HEK293T (cell line): ENCODE measurements at regions not wholly inside any gene's neighbourhood (a gene's known extent, or its start where the extent isn't known, plus 50 kb on each side); places are given as distances from the start of the nearest gene placed in this dataset.

Experiments used
- CTCF ChIA-PET: fragments of 350-600 bp; formaldehyde crosslinking; extraction: SDS; loops from one replicate; lab custom pipeline; 2021; ENCODE audit warnings: antibody characterized with exemption, inconsistent platforms; lab: Yijun Ruan, JAX
- POLR2A ChIA-PET: fragments of 350-600 bp; formaldehyde crosslinking; extraction: SDS; loops from one replicate; lab custom pipeline; 2020; ENCODE audit warnings: antibody characterized with exemption, inconsistent platforms; lab: Yijun Ruan, JAX
- DNase-seq: peaks from one replicate; pipeline ENCODE4 v3.0.0; 2012; ENCODE audit warnings: mixed read lengths; ENCODE audit errors: extremely low spot score
- ARNT ChIP-seq: fragments of 450-650 bp; IDR thresholded peaks from 2 replicates; pipeline ENCODE4 v1.6.1; 2017; ENCODE audit warnings: mild to moderate bottlenecking
- BHLHE40 ChIP-seq: fragments of 450-650 bp; IDR thresholded peaks from 2 replicates; pipeline ENCODE4 v1.6.1; 2016; ENCODE audit warnings: mild to moderate bottlenecking, moderate library complexity, borderline replicate concordance
- CTBP1 ChIP-seq: fragments of 450-650 bp; IDR thresholded peaks from 2 replicates; pipeline ENCODE4 v1.6.1; 2016; ENCODE audit warnings: borderline replicate concordance
- ELF4 ChIP-seq: fragments of 450-650 bp; IDR thresholded peaks from 2 replicates; pipeline ENCODE4 v1.6.1; 2017; ENCODE audit warnings: antibody characterized with exemption
- FOXA1 ChIP-seq: fragments of 450-650 bp; IDR thresholded peaks from 2 replicates; pipeline ENCODE4 v1.6.1; 2016; ENCODE audit warnings: mild to moderate bottlenecking
- FOXK2 ChIP-seq: fragments of 450-650 bp; IDR thresholded peaks from 2 replicates; pipeline ENCODE4 v1.6.1; 2016; ENCODE audit warnings: mild to moderate bottlenecking
- FOXM1 ChIP-seq: fragments of 450-650 bp; IDR thresholded peaks from 2 replicates; pipeline ENCODE4 v1.6.1; 2017; ENCODE audit warnings: mild to moderate bottlenecking, borderline replicate concordance
- HDGF ChIP-seq: fragments of 450-650 bp; IDR thresholded peaks from 2 replicates; pipeline ENCODE4 v1.6.1; 2017; ENCODE audit warnings: antibody characterized with exemption, borderline replicate concordance
- L3MBTL2 ChIP-seq: fragments of 450-650 bp; conservative IDR thresholded peaks from 2 replicates; pipeline ENCODE4 v1.6.1; 2016; ENCODE audit warnings: mild to moderate bottlenecking
- LEF1 ChIP-seq: fragments of 450-650 bp; IDR thresholded peaks from 2 replicates; pipeline ENCODE4 v1.6.1; 2017; ENCODE audit warnings: mild to moderate bottlenecking, borderline replicate concordance
- NFRKB ChIP-seq: fragments of 450-650 bp; IDR thresholded peaks from 2 replicates; pipeline ENCODE4 v1.6.1; 2016; ENCODE audit warnings: mild to moderate bottlenecking, moderate library complexity
- PKNOX1 ChIP-seq: fragments of 450-650 bp; IDR thresholded peaks from 2 replicates; pipeline ENCODE4 v1.6.1; 2016
- SP1 ChIP-seq: fragments of 450-650 bp; IDR thresholded peaks from 2 replicates; pipeline ENCODE4 v1.6.1; 2017
- SUZ12 ChIP-seq: fragments of 450-650 bp; IDR thresholded peaks from 2 replicates; pipeline ENCODE4 v1.6.1; 2016; ENCODE audit warnings: mild to moderate bottlenecking
- TARDBP ChIP-seq: fragments of 450-650 bp; IDR thresholded peaks from 2 replicates; pipeline ENCODE4 v1.6.1; 2016
- ZNF384 ChIP-seq: fragments of 450-650 bp; IDR thresholded peaks from 2 replicates; pipeline ENCODE4 v1.6.1; 2016

GRCh38 chr17:72388765-72389473, 268.1 kb downstream of the SOX9 start:
- POLR2A ChIA-PET, result no interaction called here
- CTCF ChIA-PET, result interaction anchor here (0.6 kb wide), 1 partner anchor 16 kb away, joined by 3 read pairs; no protein-coding TSS in a partner anchor
- no peak for DNase-seq
- TF ChIP-seq CTBP1, result no peak
- no peak for TF ChIP-seq BHLHE40
- no peak for TF ChIP-seq ARNT
- no peak for TF ChIP-seq PKNOX1
- TF ChIP-seq ZNF384, result no peak
- TF ChIP-seq NFRKB, result no peak
- TF ChIP-seq FOXM1, result no peak
- TF ChIP-seq LEF1, result no peak
- no peak for TF ChIP-seq SP1

- ChIA-PET POLR2A (no interaction called here), CTCF (interaction anchor here (1.0 kb wide), 1 partner anchor 16 kb away, joined by 3 read pairs; no protein-coding TSS in a partner anchor)
- no peak for DNase-seq
- TF ChIP-seq BHLHE40 (no peak), ELF4 (no peak), L3MBTL2 (no peak), FOXK2 (no peak), PKNOX1 (no peak), SUZ12 (no peak), ZNF384 (no peak), NFRKB (no peak), FOXM1 (no peak), SP1 (no peak), CTBP1 (no peak), HDGF (no peak), LEF1 (no peak)
Measured at GRCh38 chr17:72390675-72391508, 270.1 kb downstream of the SOX9 start.

GRCh38 chr17:72392056-72393010, 271.5 kb downstream of the SOX9 start:
- no peak for DNase-seq
- ChIA-PET CTCF (interaction anchor here (1.0 kb wide), 1 partner anchor 17 kb away, joined by 3 read pairs; no protein-coding TSS in a partner anchor), POLR2A (interaction anchor here (0.5 to 0.7 kb wide), 2 partner anchors 10 to 42 kb away, joined by 3 read pairs; no protein-coding TSS in a partner anchor)
- TF ChIP-seq ARNT (no peak), HDGF (no peak)

GRCh38 chr17:72393553-72393952, 272.7 kb downstream of the SOX9 start:
- CTCF ChIA-PET, result no interaction called here
- DNase-seq, result no peak
- POLR2A ChIA-PET, result no interaction called here
- TF ChIP-seq PKNOX1 (no peak), L3MBTL2 (no peak), BHLHE40 (no peak), TARDBP (no peak), NFRKB (no peak), ARNT (no peak), HDGF (no peak), LEF1 (no peak), FOXM1 (no peak), FOXA1 (no peak), SUZ12 (no peak), CTBP1 (no peak), ZNF384 (no peak), FOXK2 (no peak), ELF4 (no peak), SP1 (no peak)

GRCh38 chr17:72394531-72394930, 273.7 kb downstream of the SOX9 start:
- ChIA-PET CTCF (no interaction called here), POLR2A (no interaction called here)
- TF ChIP-seq L3MBTL2, result no peak
- no peak for TF ChIP-seq NFRKB
- no peak for TF ChIP-seq ELF4
- no peak for TF ChIP-seq FOXK2
- no peak for TF ChIP-seq PKNOX1
- TF ChIP-seq SUZ12, result no peak
- no peak for TF ChIP-seq TARDBP
- no peak for TF ChIP-seq HDGF
- TF ChIP-seq ARNT, result no peak
- no peak for TF ChIP-seq FOXA1
- no peak for TF ChIP-seq BHLHE40
- no peak for TF ChIP-seq CTBP1
- no peak for TF ChIP-seq ZNF384
- no peak for TF ChIP-seq FOXM1
- no peak for TF ChIP-seq SP1
- no peak for TF ChIP-seq LEF1
- no peak for DNase-seq
